ENCODE measurements at regions not wholly inside any gene's neighbourhood (a gene's known extent, or its start where the extent isn't known, plus 50 kb on each side); places are given as distances from the start of the nearest gene placed in this dataset.
"Not testable (repeated sequence)": the region's sequence is repeated elsewhere in the genome, so short reads cannot be mapped to it uniquely, and the experiment has no call there.

GRCh38 chr3:182521339-182521738, 272.0 kb upstream of the ATP11B start:
- DNase-seq: no peak

DNA sequence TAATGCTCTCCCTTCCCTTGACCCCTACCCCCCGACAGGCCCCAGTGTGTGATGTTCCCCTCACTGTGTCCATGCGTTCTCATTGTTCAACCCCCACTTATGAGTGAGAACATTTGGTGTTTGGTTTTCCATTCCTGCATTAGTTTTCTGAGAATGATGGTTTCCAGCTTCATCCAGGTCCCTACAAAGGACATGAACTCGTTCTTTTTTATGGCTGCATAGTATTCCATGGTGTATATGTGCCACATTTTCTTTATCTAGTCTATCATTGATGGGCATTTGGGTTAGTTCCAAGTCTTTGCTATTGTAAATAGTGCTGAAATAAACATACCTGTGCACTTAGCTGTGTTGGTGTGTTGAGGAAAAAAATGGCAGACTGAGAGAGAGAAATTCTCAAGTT, 269.9 kb upstream of the ATP11B start:
- DNase-seq: not testable (repeated sequence)

- DNase-seq: no peak
Measured at GRCh38 chr3:182523836-182524235, 269.5 kb upstream of the ATP11B start.

GRCh38 chr3:182524711-182525401, 268.4 kb upstream of the ATP11B start:
- no peak for DNase-seq

DNA sequence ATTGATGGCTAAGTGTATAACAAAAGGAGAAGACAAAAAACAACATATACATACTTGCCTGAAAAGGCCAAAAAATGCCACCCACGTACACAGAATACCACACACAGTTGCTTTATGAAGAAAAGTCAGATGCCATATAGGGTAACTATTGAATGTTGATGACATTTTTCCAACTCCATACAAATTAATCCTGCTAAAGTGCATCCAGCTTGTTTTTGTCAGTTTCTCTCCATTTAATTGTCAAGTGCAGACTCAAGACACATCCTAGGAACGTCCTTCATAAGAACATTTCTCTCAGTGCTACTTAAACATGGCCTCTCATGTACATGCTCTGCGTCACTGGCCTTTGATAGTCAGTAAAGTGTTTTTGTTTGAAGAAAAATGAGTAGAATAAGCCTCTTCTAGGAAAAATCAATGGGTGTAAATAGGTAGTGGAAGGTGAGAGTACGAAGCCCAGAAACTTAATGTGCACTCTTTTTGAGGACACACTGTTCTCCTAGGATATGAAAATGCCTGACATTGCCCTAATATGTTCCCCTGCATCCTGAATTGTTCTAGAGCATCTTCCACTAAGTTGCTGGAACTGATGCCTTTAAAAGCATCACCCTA, 267.4 kb upstream of the ATP11B start:
- DNase-seq: no peak

DNA sequence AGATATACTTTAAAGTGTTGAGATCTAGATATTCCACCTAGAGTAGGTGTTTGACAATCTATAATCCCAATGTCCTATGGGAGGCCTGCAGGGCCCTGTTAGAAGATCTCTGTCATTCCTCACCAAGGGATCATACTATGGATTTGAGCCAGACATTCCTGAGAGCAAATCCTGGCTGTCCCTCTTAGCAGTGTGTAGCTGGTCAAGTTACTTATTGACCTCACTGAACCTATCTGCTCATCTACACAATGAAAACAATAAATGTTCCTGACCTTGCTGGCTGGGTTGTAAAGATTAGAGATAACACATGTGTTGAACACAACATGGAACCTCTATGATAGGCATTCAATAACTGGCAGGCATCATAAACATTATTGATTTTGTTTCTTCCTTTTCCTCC, 265.6 kb upstream of the ATP11B start:
- no peak for DNase-seq

GRCh38 chr3:182530316-182530715, 263.0 kb upstream of the ATP11B start:
- DNase-seq: no peak

DNA sequence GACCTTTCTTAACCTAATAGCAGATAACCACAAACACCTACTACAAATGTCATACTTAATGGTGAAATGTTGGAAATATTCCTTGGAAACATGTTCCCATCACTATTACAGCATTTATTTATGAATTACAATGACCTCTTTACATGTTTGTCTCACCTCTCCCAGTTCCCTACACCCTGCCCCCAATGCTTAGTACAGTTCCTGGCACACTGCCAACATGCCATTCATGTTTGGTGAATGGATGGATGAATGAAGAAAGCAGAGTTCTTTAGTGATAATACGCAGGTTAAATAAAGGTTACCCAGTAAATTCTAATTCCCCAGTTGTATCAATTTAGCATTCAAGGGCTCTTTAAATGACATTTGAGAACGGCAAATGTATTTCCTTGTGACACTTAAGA, 259.9 kb upstream of the ATP11B start:
- DNase-seq: no peak

- no peak for DNase-seq
Measured at GRCh38 chr3:182544542-182544941, 248.8 kb upstream of the ATP11B start.

DNA sequence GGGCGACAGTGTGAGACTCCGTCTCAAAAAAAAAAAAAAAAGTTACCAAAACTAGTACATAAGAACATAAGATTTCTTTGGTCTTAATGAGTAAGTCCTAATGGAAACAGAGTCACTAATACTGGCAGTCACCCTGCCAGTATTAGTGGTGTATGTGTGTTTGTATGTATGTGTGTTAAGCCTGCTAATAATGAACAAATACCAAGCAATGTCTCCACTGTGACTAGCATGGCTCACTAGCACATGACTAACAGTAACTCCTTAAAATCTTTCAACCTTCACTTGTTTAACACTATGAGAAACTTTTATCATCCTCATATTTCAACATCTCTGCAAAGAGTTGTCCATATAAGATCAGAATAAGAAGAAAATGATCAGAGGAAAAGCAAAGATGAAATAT, 231.0 kb upstream of the ATP11B start:
- DNase-seq: no peak

GRCh38 chr3:182565916-182566796, 227.1 kb upstream of the ATP11B start:
- no peak for DNase-seq

- DNase-seq: no peak
Measured at GRCh38 chr3:182567700-182568099, 225.6 kb upstream of the ATP11B start.

DNA sequence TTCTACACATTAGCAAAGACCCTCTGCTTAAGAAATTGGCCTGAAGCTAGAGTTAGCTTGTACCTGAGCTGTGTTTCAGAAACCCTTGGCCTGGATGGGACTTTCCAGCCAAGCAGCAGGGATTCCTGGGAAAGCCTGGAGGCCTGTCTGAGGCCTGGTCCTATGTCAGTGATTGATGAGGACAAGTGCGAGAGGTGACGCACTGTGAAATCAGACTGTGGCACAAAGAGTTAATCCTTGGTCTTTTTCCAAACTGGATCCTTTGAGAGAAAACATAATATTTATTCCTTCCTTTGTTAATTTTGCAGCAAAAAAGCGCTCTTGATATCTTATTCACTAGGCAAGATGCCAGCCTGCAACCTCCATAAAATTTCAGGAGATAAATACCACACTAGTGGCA, 225.0 kb upstream of the ATP11B start:
- DNase-seq: no peak

DNA sequence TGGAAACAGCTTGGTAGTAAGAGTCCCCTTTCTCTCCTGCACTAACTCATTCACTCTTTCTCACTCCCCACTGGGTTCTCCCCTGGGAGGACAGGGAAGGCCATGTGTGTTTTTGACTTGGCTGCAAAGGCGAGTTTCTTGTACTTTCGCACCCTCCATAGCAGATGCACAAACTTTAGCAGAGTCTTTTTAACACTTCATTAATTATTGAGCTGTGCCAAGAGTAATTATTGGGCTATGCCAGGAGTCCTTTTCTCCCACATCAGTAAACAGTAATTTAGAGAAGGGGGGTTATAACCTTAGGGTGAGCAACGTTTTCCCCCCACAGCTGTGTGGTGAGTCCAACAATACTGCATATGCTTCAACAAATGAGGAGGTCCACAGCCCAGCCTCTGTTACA, 224.4 kb upstream of the ATP11B start:
- no peak for DNase-seq

DNA sequence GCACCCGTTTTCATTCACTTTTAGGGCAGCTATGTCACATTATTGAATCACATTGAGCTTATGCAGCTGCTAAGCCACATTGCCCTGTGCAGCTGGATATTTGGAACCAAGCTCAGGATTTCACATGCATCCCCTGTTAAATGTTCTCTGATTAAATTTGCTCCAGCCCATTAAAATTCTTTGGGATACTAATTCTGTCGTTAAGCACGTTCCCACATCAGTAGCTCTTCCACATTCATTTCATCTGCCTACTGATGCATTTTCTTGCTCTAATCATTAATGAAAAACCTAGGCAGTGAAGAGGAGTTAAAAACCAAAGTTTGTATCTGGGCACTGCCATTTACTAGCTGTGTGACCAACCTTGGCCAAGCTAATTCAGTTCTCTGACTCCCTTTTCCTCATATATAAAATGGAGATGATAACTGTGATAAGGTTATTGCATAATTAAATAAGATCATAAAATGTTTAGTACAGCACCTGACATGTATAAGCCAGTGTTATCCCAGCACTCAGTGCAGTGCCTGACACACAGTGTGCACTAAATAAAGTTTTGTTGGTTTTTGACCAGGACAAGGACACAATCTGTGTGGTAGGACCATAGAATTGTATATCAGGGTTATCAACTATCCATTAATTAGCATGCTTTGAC, 222.2 kb upstream of the ATP11B start:
- DNase-seq: no peak

DNA sequence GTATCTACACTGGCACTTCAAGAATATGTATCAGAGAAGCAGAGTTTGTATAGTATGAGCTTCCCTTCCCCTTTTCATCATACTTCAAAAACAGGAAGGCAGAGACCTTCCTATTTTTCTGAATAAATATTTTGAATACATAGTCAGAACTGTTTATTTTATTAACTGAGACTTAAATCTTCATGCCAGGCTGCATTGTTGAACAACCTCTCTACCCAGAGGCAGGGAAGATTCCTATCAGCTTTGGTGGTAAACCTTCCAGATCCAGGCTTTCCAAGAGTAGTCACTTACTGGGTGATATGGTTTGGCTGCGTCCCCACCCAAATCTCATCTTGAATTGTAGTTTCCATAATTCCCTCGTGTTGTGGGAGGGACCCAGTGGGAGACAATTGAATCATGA, 217.4 kb upstream of the ATP11B start:
- no peak for DNase-seq

DNA sequence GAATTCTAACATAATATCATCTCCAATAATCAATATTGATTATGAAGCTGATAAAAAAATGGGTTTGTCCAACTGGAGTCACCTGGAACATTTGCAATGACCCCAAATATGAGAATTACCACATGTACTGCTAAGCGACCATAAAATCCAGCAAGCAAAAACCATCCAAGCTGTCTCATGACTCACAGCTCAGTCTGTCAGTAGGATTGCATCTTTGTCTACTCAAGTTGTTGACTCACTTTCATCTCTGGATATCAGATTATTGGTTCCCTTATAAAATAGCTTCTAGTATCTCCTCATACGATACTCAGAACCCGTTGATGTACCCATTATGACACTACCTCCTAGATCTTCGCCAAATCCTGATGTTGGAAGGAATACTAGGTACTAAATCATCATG, 209.8 kb upstream of the ATP11B start:
- no peak for DNase-seq

GRCh38 chr3:182585532-182586150, 207.7 kb upstream of the ATP11B start:
- no peak for DNase-seq

DNA sequence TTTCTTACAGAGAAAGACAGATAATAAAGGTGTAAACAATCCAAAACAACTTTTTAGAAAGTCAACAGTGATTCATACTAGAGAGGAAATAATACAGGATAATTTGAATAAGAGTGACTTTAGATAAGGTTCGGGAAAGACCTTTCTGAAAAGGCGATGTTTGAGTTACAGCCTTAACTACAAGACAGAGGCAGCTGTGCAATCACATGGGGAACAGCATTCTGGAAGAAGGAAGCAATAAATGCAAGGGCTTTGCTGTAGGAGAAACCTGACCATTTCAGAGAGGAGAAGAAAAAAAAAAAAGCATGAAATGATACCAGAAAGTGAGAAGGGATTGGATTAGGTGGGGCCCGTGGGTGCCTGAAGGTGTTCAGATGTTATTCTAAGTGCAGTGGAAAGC, 200.6 kb upstream of the ATP11B start:
- DNase-seq: no peak

DNA sequence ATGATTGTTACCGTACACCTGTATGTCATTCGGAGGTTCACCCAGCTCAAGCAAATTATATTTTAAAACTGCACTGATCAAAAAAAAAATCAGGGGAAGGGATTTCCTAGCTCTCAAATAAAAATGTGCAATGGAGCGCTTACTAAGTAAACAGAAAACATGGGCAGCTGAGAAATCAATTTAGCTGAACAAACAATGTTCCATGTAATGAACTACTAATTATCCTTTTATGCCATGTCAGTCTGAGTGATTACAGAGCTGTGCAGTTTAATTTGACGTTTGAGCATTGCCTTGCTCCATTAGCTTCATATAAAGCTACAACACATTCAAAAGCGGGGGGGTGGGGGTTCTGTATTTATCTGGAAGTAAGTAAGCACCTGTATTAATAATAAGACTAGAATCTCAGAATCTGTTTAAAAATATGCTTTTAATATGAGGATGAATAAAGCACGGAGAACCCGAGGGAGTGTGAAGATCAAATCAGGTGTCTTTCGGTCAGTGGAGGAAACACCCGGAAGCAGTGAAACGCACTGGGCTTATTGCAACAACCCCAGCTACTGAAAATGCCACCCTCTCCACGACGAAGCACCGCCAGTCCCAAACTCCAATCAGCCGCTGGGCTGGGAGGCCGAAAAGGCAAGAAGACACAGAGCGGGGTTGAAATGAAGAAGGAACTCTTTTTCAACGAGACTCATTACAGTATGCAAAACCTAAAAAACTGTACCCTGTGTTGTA, 196.5 kb upstream of the ATP11B start:
- DNase-seq: no peak

DNA sequence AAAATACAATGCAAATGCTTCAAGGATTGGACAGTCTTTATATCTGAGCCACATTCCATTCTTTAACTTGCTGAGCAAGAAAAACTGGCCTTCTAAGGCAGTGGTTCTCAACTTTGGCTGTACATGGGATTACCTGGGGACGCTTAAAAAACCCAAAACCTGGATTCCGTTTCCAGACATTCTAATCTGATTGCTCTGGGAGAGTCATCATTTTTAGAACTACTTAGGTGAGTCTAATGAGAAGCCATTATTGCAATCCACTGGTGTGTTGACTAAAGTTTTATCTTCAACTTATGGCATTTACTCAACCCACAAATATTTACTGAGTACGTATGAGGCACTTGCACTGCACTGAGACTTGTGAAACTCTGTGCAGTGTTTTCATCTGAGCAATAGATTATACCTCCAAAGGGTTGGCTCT, 195.7 kb upstream of the ATP11B start:
- no peak for DNase-seq

DNA sequence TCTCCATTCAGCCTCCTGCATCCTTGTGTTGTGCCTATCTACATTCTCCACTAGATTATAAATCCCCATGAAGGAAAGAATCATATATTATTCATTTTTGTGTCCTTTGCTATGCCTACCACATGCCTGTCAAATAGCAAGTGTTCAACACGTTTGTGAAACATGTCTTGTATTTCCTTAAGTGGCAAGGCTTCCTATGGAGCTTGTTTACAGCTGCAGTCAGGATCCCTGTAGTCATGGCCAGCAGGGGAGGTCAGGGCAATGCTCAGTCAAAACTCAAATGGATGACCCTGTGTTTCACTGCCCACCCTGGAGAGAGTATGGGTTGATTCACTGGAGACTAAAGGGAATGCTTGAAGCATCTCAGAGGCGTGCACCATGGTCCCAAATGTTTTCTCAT, 191.7 kb upstream of the ATP11B start:
- DNase-seq: no peak
